ENCODE measurements at regions not wholly inside any gene's neighbourhood (a gene's known extent, or its start where the extent isn't known, plus 50 kb on each side); places are given as distances from the start of the nearest gene placed in this dataset.

DNA sequence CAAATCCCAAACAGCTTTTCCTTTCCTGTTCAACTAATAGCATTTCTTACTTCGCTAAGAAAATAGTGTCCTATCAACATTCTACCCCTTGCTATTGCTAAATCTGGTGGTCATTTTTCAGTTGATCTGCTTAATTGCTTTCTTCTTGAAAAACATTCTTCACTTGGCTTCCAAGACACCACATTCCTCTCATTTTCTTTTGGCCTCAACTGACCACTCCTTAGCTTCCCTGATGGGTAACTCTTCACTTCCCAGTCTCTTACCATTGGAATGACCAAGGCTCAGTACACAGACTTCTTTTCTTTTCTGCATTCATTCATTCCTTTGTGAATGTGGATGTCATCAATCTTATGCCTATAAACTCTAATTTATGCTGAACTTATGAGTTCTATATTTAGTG is 230.8 kb upstream of the CDH2 start:
- TF ChIP-seq, protein P1, sequence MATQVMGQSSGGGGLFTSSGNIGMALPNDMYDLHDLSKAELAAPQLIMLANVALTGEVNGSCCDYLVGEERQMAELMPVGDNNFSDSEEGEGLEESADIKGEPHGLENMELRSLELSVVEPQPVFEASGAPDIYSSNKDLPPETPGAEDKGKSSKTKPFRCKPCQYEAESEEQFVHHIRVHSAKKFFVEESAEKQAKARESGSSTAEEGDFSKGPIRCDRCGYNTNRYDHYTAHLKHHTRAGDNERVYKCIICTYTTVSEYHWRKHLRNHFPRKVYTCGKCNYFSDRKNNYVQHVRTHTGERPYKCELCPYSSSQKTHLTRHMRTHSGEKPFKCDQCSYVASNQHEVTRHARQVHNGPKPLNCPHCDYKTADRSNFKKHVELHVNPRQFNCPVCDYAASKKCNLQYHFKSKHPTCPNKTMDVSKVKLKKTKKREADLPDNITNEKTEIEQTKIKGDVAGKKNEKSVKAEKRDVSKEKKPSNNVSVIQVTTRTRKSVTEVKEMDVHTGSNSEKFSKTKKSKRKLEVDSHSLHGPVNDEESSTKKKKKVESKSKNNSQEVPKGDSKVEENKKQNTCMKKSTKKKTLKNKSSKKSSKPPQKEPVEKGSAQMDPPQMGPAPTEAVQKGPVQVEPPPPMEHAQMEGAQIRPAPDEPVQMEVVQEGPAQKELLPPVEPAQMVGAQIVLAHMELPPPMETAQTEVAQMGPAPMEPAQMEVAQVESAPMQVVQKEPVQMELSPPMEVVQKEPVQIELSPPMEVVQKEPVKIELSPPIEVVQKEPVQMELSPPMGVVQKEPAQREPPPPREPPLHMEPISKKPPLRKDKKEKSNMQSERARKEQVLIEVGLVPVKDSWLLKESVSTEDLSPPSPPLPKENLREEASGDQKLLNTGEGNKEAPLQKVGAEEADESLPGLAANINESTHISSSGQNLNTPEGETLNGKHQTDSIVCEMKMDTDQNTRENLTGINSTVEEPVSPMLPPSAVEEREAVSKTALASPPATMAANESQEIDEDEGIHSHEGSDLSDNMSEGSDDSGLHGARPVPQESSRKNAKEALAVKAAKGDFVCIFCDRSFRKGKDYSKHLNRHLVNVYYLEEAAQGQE (IDR thresholded peaks at IDR 0.05): no peak
- TF ChIP-seq, protein P2, sequence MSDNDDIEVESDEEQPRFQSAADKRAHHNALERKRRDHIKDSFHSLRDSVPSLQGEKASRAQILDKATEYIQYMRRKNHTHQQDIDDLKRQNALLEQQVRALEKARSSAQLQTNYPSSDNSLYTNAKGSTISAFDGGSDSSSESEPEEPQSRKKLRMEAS (IDR thresholded peaks at IDR 0.05): no peak
- TF ChIP-seq, protein P3, sequence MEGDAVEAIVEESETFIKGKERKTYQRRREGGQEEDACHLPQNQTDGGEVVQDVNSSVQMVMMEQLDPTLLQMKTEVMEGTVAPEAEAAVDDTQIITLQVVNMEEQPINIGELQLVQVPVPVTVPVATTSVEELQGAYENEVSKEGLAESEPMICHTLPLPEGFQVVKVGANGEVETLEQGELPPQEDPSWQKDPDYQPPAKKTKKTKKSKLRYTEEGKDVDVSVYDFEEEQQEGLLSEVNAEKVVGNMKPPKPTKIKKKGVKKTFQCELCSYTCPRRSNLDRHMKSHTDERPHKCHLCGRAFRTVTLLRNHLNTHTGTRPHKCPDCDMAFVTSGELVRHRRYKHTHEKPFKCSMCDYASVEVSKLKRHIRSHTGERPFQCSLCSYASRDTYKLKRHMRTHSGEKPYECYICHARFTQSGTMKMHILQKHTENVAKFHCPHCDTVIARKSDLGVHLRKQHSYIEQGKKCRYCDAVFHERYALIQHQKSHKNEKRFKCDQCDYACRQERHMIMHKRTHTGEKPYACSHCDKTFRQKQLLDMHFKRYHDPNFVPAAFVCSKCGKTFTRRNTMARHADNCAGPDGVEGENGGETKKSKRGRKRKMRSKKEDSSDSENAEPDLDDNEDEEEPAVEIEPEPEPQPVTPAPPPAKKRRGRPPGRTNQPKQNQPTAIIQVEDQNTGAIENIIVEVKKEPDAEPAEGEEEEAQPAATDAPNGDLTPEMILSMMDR (IDR thresholded peaks at IDR 0.05): no peak
- TF ChIP-seq MAFK (IDR thresholded peaks at IDR 0.05; ENCODE audit: partially characterized antibody): no peak
- no peak for TF ChIP-seq ESRRA (IDR thresholded peaks at IDR 0.05; ENCODE audit: borderline replicate concordance, low read length)
- no peak for TF ChIP-seq MAZ (IDR thresholded peaks at IDR 0.05; ENCODE audit: borderline replicate concordance, low read depth, low read length)
